Smooth muscle cell (in vitro differentiated cells): ENCODE measurements at regions not wholly inside any gene's neighbourhood (a gene's known extent, or its start where the extent isn't known, plus 50 kb on each side); places are given as distances from the start of the nearest gene placed in this dataset.

Source experiments
- DNase-seq: peaks from one replicate; lab custom pipeline; 2025; ENCODE audit not compliant: unreplicated experiment; lab: John Stamatoyannopoulos, UW
- H2AFZ ChIP-seq: fragments of 200-600 bp; sonication (generic); 2 replicates; pipeline ENCODE4 v1.6.0; 2016; ENCODE audit warnings: antibody characterized with exemption, low read depth, mild to moderate bottlenecking
- H3F3A ChIP-seq: fragments of 200-600 bp; sonication (generic); 2 replicates; pipeline ENCODE4 v1.6.0; 2017; ENCODE audit warnings: antibody characterized with exemption, low read depth
- H3K27ac ChIP-seq: fragments of 200-600 bp; sonication (generic); 2 replicates; pipeline ENCODE4 v1.5.1; 2016; ENCODE audit warnings: low read depth, mild to moderate bottlenecking
- H3K27me3 ChIP-seq: fragments of 200-600 bp; sonication (generic); 2 replicates; pipeline ENCODE4 v1.6.1; 2016; ENCODE audit warnings: low read depth, mild to moderate bottlenecking
- H3K36me3 ChIP-seq: fragments of 200-600 bp; sonication (generic); 2 replicates; pipeline ENCODE4 v1.5.1; 2016; ENCODE audit warnings: low read depth
- H3K4me1 ChIP-seq: fragments of 200-600 bp; sonication (generic); 2 replicates; pipeline ENCODE4 v1.5.1; 2016; ENCODE audit warnings: low read depth
- H3K4me2 ChIP-seq: fragments of 200-600 bp; sonication (generic); 2 replicates; pipeline ENCODE4 v1.6.0; 2016; ENCODE audit warnings: mild to moderate bottlenecking
- H3K4me3 ChIP-seq: fragments of 200-600 bp; sonication (generic); 2 replicates; pipeline ENCODE4 v1.5.1; 2016; ENCODE audit warnings: mild to moderate bottlenecking
- H3K79me2 ChIP-seq: fragments of 200-600 bp; sonication (generic); 2 replicates; pipeline ENCODE4 v1.6.0; 2016; ENCODE audit warnings: low read depth, mild to moderate bottlenecking
- H3K9ac ChIP-seq: fragments of 200-600 bp; sonication (generic); 2 replicates; pipeline ENCODE4 v1.6.0; 2016; ENCODE audit warnings: low read depth
- H3K9me3 ChIP-seq: fragments of 200-600 bp; sonication (generic); replicated peaks from 2 replicates; pipeline ENCODE4 v1.5.1; 2016; ENCODE audit warnings: low read depth
- H4K20me1 ChIP-seq: fragments of 200-600 bp; sonication (generic); 2 replicates; pipeline ENCODE4 v1.6.0; 2016; ENCODE audit warnings: low read depth
- CTCF ChIP-seq: fragments of 200-600 bp; sonication (generic); IDR thresholded peaks from 2 replicates; pipeline ENCODE4 v1.5.1; 2017; ENCODE audit warnings: borderline replicate concordance, mild to moderate bottlenecking, antibody characterized with exemption; ENCODE audit not compliant: insufficient read depth, poor library complexity, severe bottlenecking
- WGBS: methylation state at CpG from one replicate; pipeline ENCODE4 v1.1.7; 2016; ENCODE audit warnings: low lambda C conversion rate; 5-methylcytosine and 5-hydroxymethylcytosine counted together

- no peaks in the 10 kb centered on the region for H3K9me3 ChIP-seq
- H3K27ac ChIP-seq = no peak overlapping the region
- peak overlapping the region; percentile 43 for H2AFZ ChIP-seq
- H3K27me3 ChIP-seq = no peaks in the 10 kb centered on the region
- H3F3A ChIP-seq = no peaks in the 10 kb centered on the region
- no peak for DNase-seq
- no peak overlapping the region for H3K9ac ChIP-seq
- no peaks in the 10 kb centered on the region for H3K79me2 ChIP-seq
- no peaks in the 10 kb centered on the region for H4K20me1 ChIP-seq
- no peak overlapping the region for H3K4me3 ChIP-seq
- WGBS = 96% methylated on average over 4 of the region's 4 CpGs
- H3K4me1 ChIP-seq = no peaks in the 10 kb centered on the region
- H3K4me2 ChIP-seq = no peak overlapping the region
- no peaks in the 10 kb centered on the region for H3K36me3 ChIP-seq
- no peak for TF ChIP-seq CTCF
Observed at GRCh38 chr2:56685205-56685604, 501.4 kb downstream of the CCDC85A start.

DNA sequence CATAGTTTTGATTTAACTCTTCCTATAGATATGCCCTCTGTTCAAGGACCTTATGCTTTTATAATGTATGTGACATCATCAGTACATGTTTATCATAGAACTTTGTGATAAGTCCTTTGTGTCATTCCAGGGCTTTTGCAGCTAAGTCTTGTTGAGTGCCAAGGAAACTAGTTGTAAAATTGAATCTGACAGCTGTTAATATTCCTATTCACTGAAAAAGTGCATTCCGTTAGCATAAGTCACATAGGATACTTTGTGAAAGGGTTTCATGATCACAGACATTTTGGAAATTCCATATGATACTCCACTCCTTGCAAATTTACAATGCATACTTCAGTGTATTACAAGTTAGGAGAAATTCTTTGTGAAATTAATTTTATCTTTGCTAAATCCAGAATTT is 503.4 kb downstream of the CCDC85A start:
- H3K4me1 ChIP-seq = no peaks in the 10 kb centered on the region
- no peak overlapping the region for H3K9ac ChIP-seq
- no peaks in the 10 kb centered on the region for H3K36me3 ChIP-seq
- WGBS = 69% methylated on average over 1 of the region's 1 CpG
- H3F3A ChIP-seq = no peaks in the 10 kb centered on the region
- DNase-seq = no peak
- no peaks in the 10 kb centered on the region for H3K9me3 ChIP-seq
- H2AFZ ChIP-seq = no peak overlapping the region
- H3K4me2 ChIP-seq = no peak overlapping the region
- H3K4me3 ChIP-seq = no peak overlapping the region
- no peak for TF ChIP-seq CTCF
- no peaks in the 10 kb centered on the region for H4K20me1 ChIP-seq
- H3K79me2 ChIP-seq = no peaks in the 10 kb centered on the region
- no peak overlapping the region for H3K27ac ChIP-seq
- H3K27me3 ChIP-seq = no peaks in the 10 kb centered on the region

- 75% methylated on average over 1 of the region's 1 CpG for WGBS
- no peak for TF ChIP-seq CTCF
- Histone ChIP-seq H3K4me3 (no peak overlapping the region), H4K20me1 (no peaks in the 10 kb centered on the region), H3K36me3 (no peaks in the 10 kb centered on the region), H3K27me3 (no peaks in the 10 kb centered on the region), H3K4me1 (no peaks in the 10 kb centered on the region), H2AFZ (no peak overlapping the region), H3K27ac (no peak overlapping the region), H3K4me2 (no peak overlapping the region), H3K9me3 (no peaks in the 10 kb centered on the region), H3F3A (no peaks in the 10 kb centered on the region), H3K9ac (no peak overlapping the region), H3K79me2 (no peaks in the 10 kb centered on the region)
- DNase-seq = no peak
Observed at GRCh38 chr2:56688661-56689060, 504.9 kb downstream of the CCDC85A start.

GRCh38 chr2:56693501-56693900 is 509.7 kb downstream of the CCDC85A start:
- no peak overlapping the region for H3K27ac ChIP-seq
- H3K4me2 ChIP-seq = no peak overlapping the region
- H3F3A ChIP-seq = no peaks in the 10 kb centered on the region
- no peaks in the 10 kb centered on the region for H3K9me3 ChIP-seq
- H3K27me3 ChIP-seq = no peaks in the 10 kb centered on the region
- H4K20me1 ChIP-seq = no peaks in the 10 kb centered on the region
- TF ChIP-seq CTCF = no peak
- H3K36me3 ChIP-seq = no peaks in the 10 kb centered on the region
- H2AFZ ChIP-seq = no peak overlapping the region
- 63% methylated on average over 2 of the region's 2 CpGs for WGBS
- H3K9ac ChIP-seq = no peak overlapping the region
- no peak overlapping the region for H3K4me3 ChIP-seq
- no peak for DNase-seq
- no peaks in the 10 kb centered on the region for H3K4me1 ChIP-seq
- no peaks in the 10 kb centered on the region for H3K79me2 ChIP-seq
